Activated CD4-positive, alpha-beta T cell treated with anti-CD3 and anti-CD28 coated beads for 36 hours (primary cell): ENCODE measurements at regions not wholly inside any gene's neighbourhood (a gene's known extent, or its start where the extent isn't known, plus 50 kb on each side); places are given as distances from the start of the nearest gene placed in this dataset.
"Not testable (repeated sequence)": the region's sequence is repeated elsewhere in the genome, so short reads cannot be mapped to it uniquely, and the experiment has no call there.

ENCODE experiments used
- ATAC-seq: fragments of 200-7000 bp; cut with Tn5 transposase; one replicate; pipeline ENCODE4 v1.10.0; 2021; ENCODE audit warnings: mild to moderate bottlenecking, moderate library complexity
- CTCF ChIA-PET: fragments of 350-600 bp; sonication (Branson Sonifier 250); formaldehyde crosslinking; loops from one replicate; lab custom pipeline; 2021; ENCODE audit warnings: antibody characterized with exemption; lab: Charles Lee
- POLR2A ChIA-PET: fragments of 350-600 bp; sonication (Branson Sonifier 250); formaldehyde crosslinking; loops from one replicate; lab custom pipeline; 2021; ENCODE audit warnings: antibody characterized with exemption, inconsistent platforms; lab: Charles Lee
- DNase-seq: peaks from one replicate; pipeline ENCODE4 v3.0.0-alpha.2; 2020
- H3K27ac Mint-ChIP-seq: one replicate; pipeline ENCODE4 v1.8.0; 2021; ENCODE audit warnings: mixed read lengths
- H3K27me3 Mint-ChIP-seq: one replicate; pipeline ENCODE4 v1.8.0; 2021; ENCODE audit warnings: mixed read lengths
- H3K36me3 Mint-ChIP-seq: one replicate; pipeline ENCODE4 v1.8.0; 2021; ENCODE audit warnings: low read depth, mixed read lengths
- H3K4me1 Mint-ChIP-seq: one replicate; pipeline ENCODE4 v1.8.0; 2021; ENCODE audit warnings: mixed read lengths
- H3K4me3 Mint-ChIP-seq: one replicate; pipeline ENCODE4 v1.8.0; 2021; ENCODE audit warnings: mild to moderate bottlenecking, moderate library complexity, mixed read lengths
- H3K9me3 Mint-ChIP-seq: one replicate; pipeline ENCODE4 v1.8.0; 2021; ENCODE audit warnings: low read depth, mixed read lengths
- intact Hi-C, 2 experiments: fragments of 100-400 bp; cut with DNase I in 1 of 2; cut with micrococcal nuclease in 1 of 2; formaldehyde crosslinking; loops; one replicate each; pipeline versions ENCODE4 v1.14.2 to v1.15.1; 2022 to 2024; cut with DNase I, micrococcal nuclease

- Mint-ChIP-seq H3K36me3 (no peaks in the 10 kb centered on the region), H3K27ac (no peak overlapping the region), H3K9me3 (no peaks in the 10 kb centered on the region), H3K4me3 (no peak overlapping the region), H3K4me1 (peaks cover 5% of the 10 kb centered on the region), H3K27me3 (no peaks in the 10 kb centered on the region)
- ChIA-PET POLR2A (no interaction called here), CTCF (interaction anchor here (0.8 to 2.8 kb wide), 4 partner anchors 9 to 462 kb away, joined by 3 to 14 read pairs (median 8); no protein-coding TSS in a partner anchor)
- intact Hi-C loops = loop anchor here in 1 of 2 experiments (10.0 kb wide), 1 partner anchor 693 kb away; no protein-coding TSS in a partner anchor
- ATAC-seq (no peak), DNase-seq (no peak)
Measured at GRCh38 chr2:182647499-182647787, 68.6 kb upstream of the DNAJC10 start.

- intact Hi-C loops = loop anchor here in 1 of 2 experiments (10.0 kb wide), 1 partner anchor 695 kb away; no protein-coding TSS in a partner anchor
- peaks cover 8% of the 10 kb centered on the region for H3K4me1 Mint-ChIP-seq
- H3K9me3 Mint-ChIP-seq = no peaks in the 10 kb centered on the region
- no peaks in the 10 kb centered on the region for H3K36me3 Mint-ChIP-seq
- CTCF ChIA-PET = interaction anchor here (0.6 to 2.8 kb wide), 9 partner anchors 13 to 464 kb away, joined by 3 to 14 read pairs (median 4); no protein-coding TSS in a partner anchor
- POLR2A ChIA-PET = interaction anchor here (0.6 kb wide), 1 partner anchor 66 kb away, joined by 4 read pairs; no protein-coding TSS in a partner anchor
- H3K4me3 Mint-ChIP-seq = no peak overlapping the region
- DNase-seq (peak; percentile 11), ATAC-seq (no peak)
- no peak overlapping the region for H3K27ac Mint-ChIP-seq
- no peaks in the 10 kb centered on the region for H3K27me3 Mint-ChIP-seq
Measured at GRCh38 chr2:182649316-182649715, 66.7 kb upstream of the DNAJC10 start.

- no peak overlapping the region for H3K4me3 Mint-ChIP-seq
- no peak for DNase-seq
- H3K36me3 Mint-ChIP-seq = no peaks in the 10 kb centered on the region
- H3K4me1 Mint-ChIP-seq = peaks cover 8% of the 10 kb centered on the region
- ATAC-seq = no peak
- ChIA-PET CTCF (interaction anchor here (2.3 kb wide), 1 partner anchor 16 kb away, joined by 7 read pairs; no protein-coding TSS in a partner anchor), POLR2A (no interaction called here)
- intact Hi-C loops = loop anchor here (1.0 to 5.0 kb wide), 4 partner anchors 408 to 908 kb away; no protein-coding TSS in a partner anchor
- no peak overlapping the region for H3K27ac Mint-ChIP-seq
- no peaks in the 10 kb centered on the region for H3K9me3 Mint-ChIP-seq
- H3K27me3 Mint-ChIP-seq = no peaks in the 10 kb centered on the region
Measured at GRCh38 chr2:182650704-182651103, 65.4 kb upstream of the DNAJC10 start.

- intact Hi-C loops = loop anchor here in 1 of 2 experiments (5.0 kb wide), 1 partner anchor 410 kb away; no protein-coding TSS in a partner anchor
- Mint-ChIP-seq H3K4me1 (peaks cover 8% of the 10 kb centered on the region), H3K9me3 (no peaks in the 10 kb centered on the region), H3K27ac (no peak overlapping the region), H3K27me3 (peaks cover 2% of the 10 kb centered on the region), H3K4me3 (no peak overlapping the region), H3K36me3 (no peaks in the 10 kb centered on the region)
- ChIA-PET CTCF (interaction anchor here (0.5 to 2.3 kb wide), 7 partner anchors 9 to 466 kb away, joined by 3 to 7 read pairs (median 3); no protein-coding TSS in a partner anchor), POLR2A (interaction anchor here (0.5 to 0.6 kb wide), 2 partner anchors 165 to 745 kb away, joined by 3 read pairs; no protein-coding TSS in a partner anchor)
- DNase-seq (peak; percentile 40), ATAC-seq (peak; percentile 92)
Measured at GRCh38 chr2:182652326-182652725, 63.7 kb upstream of the DNAJC10 start.

- H3K27ac Mint-ChIP-seq = no peak overlapping the region
- H3K27me3 Mint-ChIP-seq = peaks cover 9% of the 10 kb centered on the region
- CTCF ChIA-PET = no interaction called here
- H3K9me3 Mint-ChIP-seq = no peaks in the 10 kb centered on the region
- no peak overlapping the region for H3K4me3 Mint-ChIP-seq
- POLR2A ChIA-PET = no interaction called here
- H3K4me1 Mint-ChIP-seq = peaks cover 8% of the 10 kb centered on the region
- intact Hi-C loops = no loop called here
- H3K36me3 Mint-ChIP-seq = no peaks in the 10 kb centered on the region
- DNase-seq = no peak
- no peak for ATAC-seq
Measured at GRCh38 chr2:182655750-182656149, 60.3 kb upstream of the DNAJC10 start.

- Mint-ChIP-seq H3K4me1 (peaks cover 4% of the 10 kb centered on the region), H3K27ac (no peak overlapping the region), H3K36me3 (no peaks in the 10 kb centered on the region), H3K27me3 (peaks cover 1% of the 10 kb centered on the region), H3K4me3 (no peak overlapping the region), H3K9me3 (no peaks in the 10 kb centered on the region)
- ATAC-seq (no peak), DNase-seq (no peak)
- ChIA-PET POLR2A (no interaction called here), CTCF (interaction anchor here (0.8 kb wide), 1 partner anchor 12 kb away, joined by 3 read pairs; no protein-coding TSS in a partner anchor)
- intact Hi-C loops = no loop called here
Measured at GRCh38 chr2:182664212-182664611, 51.8 kb upstream of the DNAJC10 start.

GRCh38 chr2:182665500-182665899, 50.6 kb upstream of the DNAJC10 start:
- H3K9me3 Mint-ChIP-seq, H3K36me3 Mint-ChIP-seq, H3K4me3 Mint-ChIP-seq, H3K27ac Mint-ChIP-seq, POLR2A ChIA-PET, intact Hi-C loops, DNase-seq, H3K27me3 Mint-ChIP-seq, H3K4me1 Mint-ChIP-seq, ATAC-seq: not testable (repeated sequence)
- CTCF ChIA-PET = interaction anchor here (0.6 to 2.4 kb wide), 4 partner anchors 14 to 478 kb away, joined by 3 to 25 read pairs (median 5); no protein-coding TSS in a partner anchor
